HEK293T (cell line): ENCODE measurements at regions not wholly inside any gene's neighbourhood (a gene's known extent, or its start where the extent isn't known, plus 50 kb on each side); places are given as distances from the start of the nearest gene placed in this dataset.

Source experiments
- FOXA1 ChIP-seq: fragments of 450-650 bp; IDR thresholded peaks from 2 replicates; pipeline ENCODE4 v1.6.1; 2016; ENCODE audit warnings: mild to moderate bottlenecking
- FOXM1 ChIP-seq: fragments of 450-650 bp; IDR thresholded peaks from 2 replicates; pipeline ENCODE4 v1.6.1; 2017; ENCODE audit warnings: mild to moderate bottlenecking, borderline replicate concordance
- PKNOX1 ChIP-seq: fragments of 450-650 bp; IDR thresholded peaks from 2 replicates; pipeline ENCODE4 v1.6.1; 2016
- SP1 ChIP-seq: fragments of 450-650 bp; IDR thresholded peaks from 2 replicates; pipeline ENCODE4 v1.6.1; 2017
- TARDBP ChIP-seq: fragments of 450-650 bp; IDR thresholded peaks from 2 replicates; pipeline ENCODE4 v1.6.1; 2016
- ZNF384 ChIP-seq: fragments of 450-650 bp; IDR thresholded peaks from 2 replicates; pipeline ENCODE4 v1.6.1; 2016

GRCh38 chr13:69288026-69288425 lies 819.6 kb upstream of the ATXN8OS start:
- TF ChIP-seq FOXM1 (no peak), SP1 (no peak), TARDBP (no peak), PKNOX1 (no peak), ZNF384 (no peak), FOXA1 (no peak)
